PC-3 (cell line): ENCODE measurements at regions not wholly inside any gene's neighbourhood (a gene's known extent, or its start where the extent isn't known, plus 50 kb on each side); places are given as distances from the start of the nearest gene placed in this dataset.

ENCODE experiments used
- ATAC-seq: fragments of 200-7000 bp; cut with Tn5 transposase; 2 replicates; pipeline ENCODE4 v1.9.1; 2020; ENCODE audit warnings: mild to moderate bottlenecking, moderate library complexity
- BruUV-seq: library from RNA; stranded (reverse); fragments of 400-500 nt; replicated peaks from 2 replicates; lab custom pipeline; 2021; lab: Mats Ljungman, UMichigan
- CTCF ChIA-PET: fragments of 300-600 bp; sonication (Branson Sonifier 250); formaldehyde crosslinking; loops from one replicate; lab custom pipeline; 2022; ENCODE audit warnings: antibody characterized with exemption; lab: Charles Lee
- POLR2A ChIA-PET: fragments of 300-600 bp; sonication (Branson Sonifier 250); formaldehyde crosslinking; loops from one replicate; lab custom pipeline; 2022; ENCODE audit warnings: antibody characterized with exemption; ENCODE audit not compliant: unreplicated experiment; lab: Charles Lee
- DNase-seq: peaks from one replicate; pipeline ENCODE4 v3.0.0-alpha.2; 2015
- H2AFZ ChIP-seq: fragments of 300-600 bp; sonication (generic); 2 replicates; pipeline ENCODE4 v1.6.0; 2016; ENCODE audit warnings: antibody characterized with exemption, low read length
- H3F3A ChIP-seq: fragments of 300-600 bp; sonication (generic); one replicate; pipeline ENCODE4 v1.6.0; 2017; ENCODE audit warnings: antibody characterized with exemption, low read length, control low read depth, mild to moderate bottlenecking; ENCODE audit not compliant: unreplicated experiment
- H3K27ac ChIP-seq: fragments of 300-600 bp; sonication (generic); 2 replicates; pipeline ENCODE4 v1.5.1; 2016; ENCODE audit warnings: mild to moderate bottlenecking, low read length
- H3K27me3 ChIP-seq: fragments of 300-600 bp; sonication (generic); 2 replicates; pipeline ENCODE4 v1.6.1; 2016; ENCODE audit warnings: low read length, mixed read lengths
- H3K36me3 ChIP-seq: fragments of 300-600 bp; sonication (generic); 2 replicates; pipeline ENCODE4 v1.6.1; 2016; ENCODE audit warnings: low read depth, mixed run types, low read length, mixed read lengths
- H3K4me1 ChIP-seq: fragments of 300-600 bp; sonication (generic); 2 replicates; pipeline ENCODE4 v1.5.1; 2016; ENCODE audit warnings: low read length; ENCODE audit not compliant: insufficient read depth
- H3K4me2 ChIP-seq: fragments of 300-600 bp; sonication (generic); 2 replicates; pipeline ENCODE4 v1.6.0; 2016; ENCODE audit warnings: low read length
- H3K4me3 ChIP-seq: fragments of 300-600 bp; sonication (generic); 2 replicates; pipeline ENCODE4 v1.5.1; 2016; ENCODE audit warnings: mild to moderate bottlenecking, low read length, mixed read lengths
- H3K79me2 ChIP-seq: fragments of 300-600 bp; sonication (generic); 2 replicates; pipeline ENCODE4 v1.6.1; 2017; ENCODE audit warnings: low read length, mixed read lengths
- H3K9ac ChIP-seq: fragments of 300-600 bp; sonication (generic); 2 replicates; pipeline ENCODE4 v1.6.0; 2016; ENCODE audit warnings: mild to moderate bottlenecking, low read length
- H3K9me2 ChIP-seq: fragments of 300-600 bp; sonication (generic); replicated peaks from 2 replicates; pipeline ENCODE4 v1.6.1; 2016; ENCODE audit warnings: mixed run types, low read length, mixed read lengths
- H3K9me3 ChIP-seq: fragments of 300-600 bp; sonication (generic); 2 replicates; pipeline ENCODE4 v1.6.1; 2016; ENCODE audit warnings: low read length, mixed read lengths
- H4K20me1 ChIP-seq: fragments of 300-600 bp; sonication (generic); 2 replicates; pipeline ENCODE4 v1.6.1; 2016; ENCODE audit warnings: low read length, mixed read lengths
- CTCF ChIP-seq: fragments of 300-600 bp; sonication (generic); conservative IDR thresholded peaks from 2 replicates; pipeline ENCODE4 v1.5.1; 2017; ENCODE audit warnings: antibody characterized with exemption, low read depth, mild to moderate bottlenecking, low read length
- EZH2 ChIP-seq: fragments of 300-600 bp; sonication (generic); IDR thresholded peaks from one replicate; pipeline ENCODE4 v1.6.1; 2017; ENCODE audit warnings: antibody characterized with exemption, mild to moderate bottlenecking, low read length; ENCODE audit not compliant: unreplicated experiment
- EZH2phosphoT487 ChIP-seq: fragments of 300-600 bp; sonication (generic); IDR thresholded peaks from 2 replicates; pipeline ENCODE4 v1.6.1; 2018; ENCODE audit warnings: mild to moderate bottlenecking, antibody characterized with exemption, low read length, borderline replicate concordance
- intact Hi-C: fragments of 100-400 bp; cut with micrococcal nuclease; formaldehyde crosslinking; loops from 2 replicates; pipeline ENCODE4 v1.9.0; 2023

DNA sequence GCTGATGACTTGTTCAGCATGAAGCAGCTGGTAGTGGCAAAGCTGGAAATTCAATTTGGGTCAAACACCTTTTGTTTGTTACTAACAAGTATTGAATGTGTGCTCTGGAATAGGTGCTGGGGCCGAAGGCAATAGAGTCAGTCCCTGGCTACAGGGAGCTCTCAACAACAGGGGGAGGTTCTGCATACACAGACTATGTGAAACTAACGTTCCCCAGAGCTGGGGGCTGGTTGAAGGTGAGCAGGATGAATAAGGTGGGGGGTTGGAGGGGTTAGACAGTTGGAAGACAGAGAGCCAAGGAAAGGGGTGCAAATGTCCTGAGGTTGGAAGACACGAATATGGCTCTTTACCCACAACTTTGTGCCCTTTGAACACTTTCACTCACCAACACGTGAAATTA is 84.1 kb upstream of the PLPP4 start:
- no peak overlapping the region for H2AFZ ChIP-seq
- no peak for TF ChIP-seq CTCF
- TF ChIP-seq EZH2, result no peak
- TF ChIP-seq EZH2phosphoT487, result no peak
- ChIA-PET POLR2A (no interaction called here), CTCF (no interaction called here)
- no peaks in the 10 kb centered on the region for H3F3A ChIP-seq
- no peaks in the 10 kb centered on the region for H3K79me2 ChIP-seq
- intact Hi-C loops, result no loop called here
- H3K9me3 ChIP-seq, result no peaks in the 10 kb centered on the region
- no peaks in the 10 kb centered on the region for H3K4me1 ChIP-seq
- no TSS peak for BruUV-seq
- no peak overlapping the region for H3K27ac ChIP-seq
- H3K9ac ChIP-seq, result no peak overlapping the region
- H4K20me1 ChIP-seq, result no peaks in the 10 kb centered on the region
- no peak overlapping the region for H3K4me2 ChIP-seq
- no peak overlapping the region for H3K4me3 ChIP-seq
- DNase-seq (no peak), ATAC-seq (no peak)
- H3K9me2 ChIP-seq, result no peaks in the 10 kb centered on the region
- no peaks in the 10 kb centered on the region for H3K27me3 ChIP-seq
- H3K36me3 ChIP-seq, result no peaks in the 10 kb centered on the region

GRCh38 chr10:120375666-120376065 is 81.4 kb upstream of the PLPP4 start:
- CTCF ChIA-PET, result no interaction called here
- POLR2A ChIA-PET, result no interaction called here
- H3K79me2 ChIP-seq, result no peaks in the 10 kb centered on the region

GRCh38 chr10:120381931-120382330 is 75.1 kb upstream of the PLPP4 start:
- TF ChIP-seq EZH2phosphoT487 (no peak), CTCF (no peak), EZH2 (no peak)
- CTCF ChIA-PET, result no interaction called here
- peaks cover 2% of the 10 kb centered on the region; the same call in 1 of the 2 replicates for H3K4me1 ChIP-seq
- no peak overlapping the region for H3K27ac ChIP-seq
- H3K9ac ChIP-seq, result no peak overlapping the region
- POLR2A ChIA-PET, result no interaction called here
- BruUV-seq, result no TSS peak
- no peaks in the 10 kb centered on the region for H3K9me2 ChIP-seq
- DNase-seq, result no peak
- no peak overlapping the region for H3K4me2 ChIP-seq
- H3K36me3 ChIP-seq, result no peaks in the 10 kb centered on the region
- H4K20me1 ChIP-seq, result no peaks in the 10 kb centered on the region
- no peaks in the 10 kb centered on the region for H3F3A ChIP-seq
- H3K9me3 ChIP-seq, result no peaks in the 10 kb centered on the region
- no peak overlapping the region for H3K4me3 ChIP-seq
- H2AFZ ChIP-seq, result no peak overlapping the region
- no peaks in the 10 kb centered on the region for H3K79me2 ChIP-seq
- ATAC-seq, result no peak
- intact Hi-C loops, result no loop called here
- no peaks in the 10 kb centered on the region for H3K27me3 ChIP-seq

More at GRCh38 chr10:120375666-120376065, 81.4 kb upstream of the PLPP4 start:
- BruUV-seq, result no TSS peak
- TF ChIP-seq EZH2phosphoT487 (no peak), CTCF (no peak), EZH2 (no peak)
- no peaks in the 10 kb centered on the region for H3K27me3 ChIP-seq
- no peak overlapping the region for H3K4me2 ChIP-seq
- DNase-seq (no peak), ATAC-seq (no peak)
- no peaks in the 10 kb centered on the region for H3K9me2 ChIP-seq
- H3K9ac ChIP-seq, result no peak overlapping the region
- H4K20me1 ChIP-seq, result no peaks in the 10 kb centered on the region
- no peak overlapping the region for H3K27ac ChIP-seq
- H3K4me1 ChIP-seq, result no peaks in the 10 kb centered on the region
- no peaks in the 10 kb centered on the region for H3F3A ChIP-seq
- intact Hi-C loops, result no loop called here
- H3K4me3 ChIP-seq, result no peak overlapping the region
- H3K36me3 ChIP-seq, result no peaks in the 10 kb centered on the region
- H2AFZ ChIP-seq, result no peak overlapping the region
- no peaks in the 10 kb centered on the region for H3K9me3 ChIP-seq
